HG03521 (cell line): ENCODE measurements at regions not wholly inside any gene's neighbourhood (a gene's known extent, or its start where the extent isn't known, plus 50 kb on each side); places are given as distances from the start of the nearest gene placed in this dataset.

Source experiments
- ATAC-seq: cut with Tn5 transposase; IDR thresholded peaks from one replicate; pipeline ENCODE4 v1.9.1; 2021; ENCODE audit warnings: mild to moderate bottlenecking, moderate library complexity; ENCODE audit not compliant: unreplicated experiment

GRCh38 chr10:110355141-110355831 lies 50.6 kb upstream of the SMNDC1 start:
- ATAC-seq: peak; percentile 25

GRCh38 chr10:110355922-110356627 lies 51.4 kb upstream of the SMNDC1 start:
- ATAC-seq: peak; percentile 13

- peak; percentile 79 for ATAC-seq
Measured at GRCh38 chr10:110356628-110357245, 52.0 kb upstream of the SMNDC1 start.

- ATAC-seq: peak; percentile 20
Measured at GRCh38 chr10:110357252-110357780, 52.6 kb upstream of the SMNDC1 start.

GRCh38 chr10:110357871-110358270 lies 53.2 kb upstream of the SMNDC1 start:
- ATAC-seq: no peak

- no peak for ATAC-seq
Measured at GRCh38 chr10:110358278-110358677, 53.6 kb upstream of the SMNDC1 start.

GRCh38 chr10:110358869-110359629 lies 54.3 kb upstream of the SMNDC1 start:
- no peak for ATAC-seq

- no peak for ATAC-seq
Measured at GRCh38 chr10:110360857-110361474, 56.2 kb upstream of the SMNDC1 start.

GRCh38 chr10:110361800-110362456 lies 57.2 kb upstream of the SMNDC1 start:
- ATAC-seq: no peak

- ATAC-seq: no peak
Measured at GRCh38 chr10:110363572-110364411, 59.1 kb upstream of the SMNDC1 start.

GRCh38 chr10:110364531-110364937 lies 59.8 kb upstream of the SMNDC1 start:
- ATAC-seq: no peak

GRCh38 chr10:110365356-110366143 lies 60.8 kb upstream of the SMNDC1 start:
- no peak for ATAC-seq

GRCh38 chr10:110366635-110367034 lies 61.9 kb upstream of the SMNDC1 start:
- ATAC-seq: no peak

GRCh38 chr10:110368002-110368401 lies 63.3 kb upstream of the SMNDC1 start:
- no peak for ATAC-seq

- ATAC-seq: no peak
Measured at GRCh38 chr10:110368556-110368955, 63.8 kb upstream of the SMNDC1 start.

GRCh38 chr10:110370006-110370405 lies 65.3 kb upstream of the SMNDC1 start:
- ATAC-seq: no peak

- no peak for ATAC-seq
Measured at GRCh38 chr10:110372656-110373055, 67.9 kb upstream of the SMNDC1 start.

GRCh38 chr10:110373059-110373458 lies 68.3 kb upstream of the SMNDC1 start:
- ATAC-seq: no peak
